KMS-11 (cell line): ENCODE measurements at regions not wholly inside any gene's neighbourhood (a gene's known extent, or its start where the extent isn't known, plus 50 kb on each side); places are given as distances from the start of the nearest gene placed in this dataset.

Experiments used
- H2AFZ ChIP-seq: fragments of 200-600 bp; sonication (generic); 2 replicates; pipeline ENCODE4 v1.6.1; 2016; ENCODE audit warnings: antibody characterized with exemption, mixed run types, low read depth
- H3K27ac ChIP-seq: fragments of 200-600 bp; sonication (generic); 2 replicates; pipeline ENCODE4 v1.6.1; 2016; ENCODE audit warnings: mild to moderate bottlenecking, mixed run types
- H3K27me3 ChIP-seq: fragments of 200-600 bp; sonication (generic); 2 replicates; pipeline ENCODE4 v1.6.1; 2017; ENCODE audit warnings: mild to moderate bottlenecking, low read depth, mixed run types, moderate library complexity; ENCODE audit not compliant: insufficient read depth
- H3K36me3 ChIP-seq: fragments of 200-600 bp; sonication (generic); 2 replicates; pipeline ENCODE4 v1.6.1; 2017; ENCODE audit warnings: mild to moderate bottlenecking, mixed run types; ENCODE audit not compliant: insufficient read depth
- H3K4me1 ChIP-seq: fragments of 200-600 bp; sonication (generic); 2 replicates; pipeline ENCODE4 v1.6.1; 2016; ENCODE audit warnings: mild to moderate bottlenecking, low read depth, mixed run types; ENCODE audit not compliant: poor library complexity, severe bottlenecking
- H3K4me2 ChIP-seq: fragments of 200-600 bp; sonication (generic); 2 replicates; pipeline ENCODE4 v1.7.0; 2016; ENCODE audit warnings: mild to moderate bottlenecking, mixed run types
- H3K4me3 ChIP-seq: fragments of 200-600 bp; sonication (generic); IDR thresholded peaks from 2 replicates; pipeline ENCODE4 v1.6.1; 2017; ENCODE audit warnings: low read depth, low read length, mixed read lengths; ENCODE audit not compliant: insufficient read depth
- H3K79me2 ChIP-seq: fragments of 200-600 bp; sonication (generic); 2 replicates; pipeline ENCODE4 v1.6.1; 2016; ENCODE audit warnings: low read depth, mixed run types; ENCODE audit not compliant: insufficient read depth
- H3K9ac ChIP-seq: fragments of 200-600 bp; sonication (generic); 2 replicates; pipeline ENCODE4 v1.6.1; 2016; ENCODE audit warnings: mild to moderate bottlenecking, mixed run types
- H4K20me1 ChIP-seq: fragments of 200-600 bp; sonication (generic); 2 replicates; pipeline ENCODE4 v1.6.1; 2016; ENCODE audit warnings: mild to moderate bottlenecking, mixed run types; ENCODE audit not compliant: insufficient read depth
- TF ChIP-seq, protein P1 (sequence below): fragments of 200-600 bp; sonication (generic); conservative IDR thresholded peaks from 2 replicates; pipeline ENCODE4 v1.6.1; 2017; ENCODE audit warnings: low read depth, mild to moderate bottlenecking, antibody characterized with exemption, low read length, moderate library complexity, mixed read lengths

DNA sequence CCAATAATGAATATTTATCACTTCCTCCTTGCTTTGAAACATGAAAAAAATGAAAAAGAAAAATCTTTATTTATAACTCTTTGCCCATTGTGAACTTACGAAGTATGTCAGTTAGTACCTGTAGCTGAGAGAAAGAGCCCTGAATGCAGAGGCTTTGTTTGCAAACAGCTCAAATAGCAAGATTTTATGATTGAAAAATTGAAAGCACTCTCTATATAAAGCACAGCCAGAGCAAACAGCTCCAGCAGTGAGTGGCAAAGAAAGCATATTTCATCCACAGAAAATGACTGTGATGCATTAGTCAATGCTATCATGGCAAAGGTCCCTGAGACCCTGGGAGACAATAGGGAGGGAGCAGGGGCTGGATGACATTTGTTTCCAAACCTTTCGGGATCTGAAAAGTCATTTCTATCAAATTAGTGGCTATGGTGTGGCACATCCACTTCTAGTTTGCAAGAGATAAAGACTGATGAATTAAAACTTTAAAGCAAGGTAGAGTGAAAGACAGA, 576.1 kb downstream of the OTOL1 start:
- Histone ChIP-seq H3K36me3 (no peaks in the 10 kb centered on the region), H3K79me2 (no peaks in the 10 kb centered on the region), H3K4me3 (no peak overlapping the region), H3K9ac (no peak overlapping the region), H3K4me2 (no peak overlapping the region), H4K20me1 (no peaks in the 10 kb centered on the region), H3K27ac (no peak overlapping the region), H2AFZ (no peak overlapping the region), H3K4me1 (no peaks in the 10 kb centered on the region), H3K27me3 (no peaks in the 10 kb centered on the region)
- TF ChIP-seq, protein P1, sequence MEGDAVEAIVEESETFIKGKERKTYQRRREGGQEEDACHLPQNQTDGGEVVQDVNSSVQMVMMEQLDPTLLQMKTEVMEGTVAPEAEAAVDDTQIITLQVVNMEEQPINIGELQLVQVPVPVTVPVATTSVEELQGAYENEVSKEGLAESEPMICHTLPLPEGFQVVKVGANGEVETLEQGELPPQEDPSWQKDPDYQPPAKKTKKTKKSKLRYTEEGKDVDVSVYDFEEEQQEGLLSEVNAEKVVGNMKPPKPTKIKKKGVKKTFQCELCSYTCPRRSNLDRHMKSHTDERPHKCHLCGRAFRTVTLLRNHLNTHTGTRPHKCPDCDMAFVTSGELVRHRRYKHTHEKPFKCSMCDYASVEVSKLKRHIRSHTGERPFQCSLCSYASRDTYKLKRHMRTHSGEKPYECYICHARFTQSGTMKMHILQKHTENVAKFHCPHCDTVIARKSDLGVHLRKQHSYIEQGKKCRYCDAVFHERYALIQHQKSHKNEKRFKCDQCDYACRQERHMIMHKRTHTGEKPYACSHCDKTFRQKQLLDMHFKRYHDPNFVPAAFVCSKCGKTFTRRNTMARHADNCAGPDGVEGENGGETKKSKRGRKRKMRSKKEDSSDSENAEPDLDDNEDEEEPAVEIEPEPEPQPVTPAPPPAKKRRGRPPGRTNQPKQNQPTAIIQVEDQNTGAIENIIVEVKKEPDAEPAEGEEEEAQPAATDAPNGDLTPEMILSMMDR, result no peak

- Histone ChIP-seq H3K36me3 (no peaks in the 10 kb centered on the region), H2AFZ (no peak overlapping the region), H3K27ac (no peak overlapping the region), H3K9ac (no peak overlapping the region), H3K4me3 (no peak overlapping the region), H3K79me2 (no peaks in the 10 kb centered on the region), H3K4me1 (no peaks in the 10 kb centered on the region), H3K27me3 (no peaks in the 10 kb centered on the region), H4K20me1 (no peaks in the 10 kb centered on the region), H3K4me2 (no peak overlapping the region)
- TF ChIP-seq, protein P1, result no peak
Observed at GRCh38 chr3:162073422-162073975, 576.9 kb downstream of the OTOL1 start.

GRCh38 chr3:162077108-162077507, 580.5 kb downstream of the OTOL1 start:
- H3K4me2 ChIP-seq, result no peak overlapping the region
- no peaks in the 10 kb centered on the region for H3K27me3 ChIP-seq
- no peaks in the 10 kb centered on the region for H3K79me2 ChIP-seq
- no peak overlapping the region for H3K27ac ChIP-seq
- H3K4me1 ChIP-seq, result no peaks in the 10 kb centered on the region
- TF ChIP-seq, protein P1, result no peak
- no peak overlapping the region for H3K4me3 ChIP-seq
- H3K36me3 ChIP-seq, result no peaks in the 10 kb centered on the region
- no peaks in the 10 kb centered on the region for H4K20me1 ChIP-seq
- H2AFZ ChIP-seq, result no peak overlapping the region
- no peak overlapping the region for H3K9ac ChIP-seq

GRCh38 chr3:162082516-162082915, 585.9 kb downstream of the OTOL1 start:
- Histone ChIP-seq H3K4me2 (no peak overlapping the region), H3K9ac (no peak overlapping the region), H3K79me2 (no peaks in the 10 kb centered on the region), H3K36me3 (no peaks in the 10 kb centered on the region), H2AFZ (no peak overlapping the region), H3K27me3 (no peaks in the 10 kb centered on the region), H3K4me1 (no peaks in the 10 kb centered on the region), H3K27ac (no peak overlapping the region), H4K20me1 (no peaks in the 10 kb centered on the region), H3K4me3 (no peak overlapping the region)
- TF ChIP-seq, protein P1, result no peak
